ENCODE measurements at regions not wholly inside any gene's neighbourhood (a gene's known extent, or its start where the extent isn't known, plus 50 kb on each side); places are given as distances from the start of the nearest gene placed in this dataset.
"Not testable (repeated sequence)": the region's sequence is repeated elsewhere in the genome, so short reads cannot be mapped to it uniquely, and the experiment has no call there.

- H3K27me3 Mint-ChIP-seq = no peaks in the 10 kb centered on the region
- peaks cover 17% of the 10 kb centered on the region for H3K9me3 Mint-ChIP-seq
- H3K4me1 Mint-ChIP-seq = no peaks in the 10 kb centered on the region
- H3K4me3 Mint-ChIP-seq = no peak overlapping the region
- no peak for ATAC-seq
- H3K36me3 Mint-ChIP-seq = no peaks in the 10 kb centered on the region
- no peak overlapping the region for H3K27ac Mint-ChIP-seq
Measured at GRCh38 chr3:26091096-26091495, 301.2 kb downstream of the OXSM start.

- Mint-ChIP-seq H3K4me3 (no peak overlapping the region), H3K27me3 (no peaks in the 10 kb centered on the region), H3K9me3 (peaks cover 16% of the 10 kb centered on the region)
Measured at GRCh38 chr3:26091626-26092025, 301.7 kb downstream of the OXSM start.

GRCh38 chr3:26097111-26097510 lies 307.2 kb downstream of the OXSM start:
- ATAC-seq, H3K27me3 Mint-ChIP-seq, H3K27ac Mint-ChIP-seq, H3K4me3 Mint-ChIP-seq, H3K4me1 Mint-ChIP-seq, H3K36me3 Mint-ChIP-seq: not testable (repeated sequence)
- H3K9me3 Mint-ChIP-seq = peaks cover 18% of the 10 kb centered on the region

More at GRCh38 chr3:26091626-26092025, 301.7 kb downstream of the OXSM start:
- Mint-ChIP-seq H3K27ac (no peak overlapping the region), H3K4me1 (no peaks in the 10 kb centered on the region), H3K36me3 (no peaks in the 10 kb centered on the region)
- no peak for ATAC-seq

GRCh38 chr3:26099692-26100091 lies 309.8 kb downstream of the OXSM start:
- ATAC-seq = no peak
- H3K4me1 Mint-ChIP-seq = no peaks in the 10 kb centered on the region
- H3K27ac Mint-ChIP-seq = no peak overlapping the region
- no peaks in the 10 kb centered on the region for H3K36me3 Mint-ChIP-seq
- peaks cover 18% of the 10 kb centered on the region for H3K9me3 Mint-ChIP-seq
- no peak overlapping the region for H3K4me3 Mint-ChIP-seq
- H3K27me3 Mint-ChIP-seq = no peaks in the 10 kb centered on the region

- no peak overlapping the region for H3K4me3 Mint-ChIP-seq
- no peak for ATAC-seq
- no peaks in the 10 kb centered on the region for H3K36me3 Mint-ChIP-seq
- no peak overlapping the region for H3K27ac Mint-ChIP-seq
- no peaks in the 10 kb centered on the region for H3K27me3 Mint-ChIP-seq
- H3K9me3 Mint-ChIP-seq = peaks cover 18% of the 10 kb centered on the region
- no peaks in the 10 kb centered on the region for H3K4me1 Mint-ChIP-seq
Measured at GRCh38 chr3:26100176-26100575, 310.3 kb downstream of the OXSM start.

- Mint-ChIP-seq H3K27ac (no peak overlapping the region), H3K27me3 (no peaks in the 10 kb centered on the region), H3K4me1 (no peaks in the 10 kb centered on the region), H3K36me3 (no peaks in the 10 kb centered on the region), H3K4me3 (no peak overlapping the region), H3K9me3 (peaks cover 12% of the 10 kb centered on the region)
- no peak for ATAC-seq
Measured at GRCh38 chr3:26102376-26102775, 312.5 kb downstream of the OXSM start.

GRCh38 chr3:26104851-26105251 lies 315.0 kb downstream of the OXSM start:
- no peaks in the 10 kb centered on the region for H3K36me3 Mint-ChIP-seq
- ATAC-seq = no peak
- no peak overlapping the region for H3K27ac Mint-ChIP-seq
- H3K27me3 Mint-ChIP-seq = no peaks in the 10 kb centered on the region
- H3K9me3 Mint-ChIP-seq = peaks cover 5% of the 10 kb centered on the region
- H3K4me1 Mint-ChIP-seq = no peaks in the 10 kb centered on the region
- H3K4me3 Mint-ChIP-seq = no peak overlapping the region

GRCh38 chr3:26105261-26105660 lies 315.4 kb downstream of the OXSM start:
- no peak overlapping the region for H3K27ac Mint-ChIP-seq
- H3K4me1 Mint-ChIP-seq = no peaks in the 10 kb centered on the region
- H3K27me3 Mint-ChIP-seq = no peaks in the 10 kb centered on the region
- no peak for ATAC-seq
- no peak overlapping the region for H3K4me3 Mint-ChIP-seq
- peaks cover 5% of the 10 kb centered on the region for H3K9me3 Mint-ChIP-seq
- H3K36me3 Mint-ChIP-seq = no peaks in the 10 kb centered on the region

- no peaks in the 10 kb centered on the region for H3K4me1 Mint-ChIP-seq
- H3K27ac Mint-ChIP-seq = no peak overlapping the region
- peaks cover 3% of the 10 kb centered on the region for H3K9me3 Mint-ChIP-seq
- ATAC-seq = no peak
- H3K27me3 Mint-ChIP-seq = no peaks in the 10 kb centered on the region
- no peak overlapping the region for H3K4me3 Mint-ChIP-seq
- no peaks in the 10 kb centered on the region for H3K36me3 Mint-ChIP-seq
Measured at GRCh38 chr3:26106228-26106627, 316.3 kb downstream of the OXSM start.

- Mint-ChIP-seq H3K36me3 (no peaks in the 10 kb centered on the region), H3K9me3 (no peaks in the 10 kb centered on the region), H3K4me3 (no peak overlapping the region), H3K27me3 (no peaks in the 10 kb centered on the region), H3K4me1 (no peaks in the 10 kb centered on the region), H3K27ac (no peak overlapping the region)
- ATAC-seq = no peak
Measured at GRCh38 chr3:26108846-26109489, 319.1 kb downstream of the OXSM start.

GRCh38 chr3:26114851-26115250 lies 325.0 kb downstream of the OXSM start:
- H3K4me1 Mint-ChIP-seq = no peaks in the 10 kb centered on the region
- H3K9me3 Mint-ChIP-seq = no peaks in the 10 kb centered on the region
- H3K36me3 Mint-ChIP-seq = no peaks in the 10 kb centered on the region
- no peaks in the 10 kb centered on the region for H3K27me3 Mint-ChIP-seq
- no peak for ATAC-seq
- no peak overlapping the region for H3K27ac Mint-ChIP-seq
- H3K4me3 Mint-ChIP-seq = no peak overlapping the region

- no peak overlapping the region for H3K4me3 Mint-ChIP-seq
- peaks cover 5% of the 10 kb centered on the region for H3K9me3 Mint-ChIP-seq
- H3K27ac Mint-ChIP-seq = no peak overlapping the region
- H3K36me3 Mint-ChIP-seq = no peaks in the 10 kb centered on the region
- no peak for ATAC-seq
- H3K27me3 Mint-ChIP-seq = no peaks in the 10 kb centered on the region
- no peaks in the 10 kb centered on the region for H3K4me1 Mint-ChIP-seq
Measured at GRCh38 chr3:26118165-26118564, 328.3 kb downstream of the OXSM start.

GRCh38 chr3:26132942-26133341 lies 343.1 kb downstream of the OXSM start:
- Mint-ChIP-seq H3K9me3 (peaks cover 8% of the 10 kb centered on the region), H3K27me3 (no peaks in the 10 kb centered on the region), H3K27ac (no peak overlapping the region), H3K36me3 (no peaks in the 10 kb centered on the region), H3K4me1 (no peaks in the 10 kb centered on the region), H3K4me3 (no peak overlapping the region)
- ATAC-seq = no peak

GRCh38 chr3:26141296-26141695 lies 351.4 kb downstream of the OXSM start:
- no peak overlapping the region for H3K4me3 Mint-ChIP-seq
- ATAC-seq = no peak
- H3K4me1 Mint-ChIP-seq = no peaks in the 10 kb centered on the region

GRCh38 chr3:26145769-26146168 lies 355.9 kb downstream of the OXSM start:
- no peak for ATAC-seq
- Mint-ChIP-seq H3K4me3 (no peak overlapping the region), H3K27me3 (no peaks in the 10 kb centered on the region), H3K36me3 (no peaks in the 10 kb centered on the region), H3K27ac (no peak overlapping the region), H3K9me3 (peaks cover 2% of the 10 kb centered on the region), H3K4me1 (no peaks in the 10 kb centered on the region)

More at GRCh38 chr3:26141296-26141695, 351.4 kb downstream of the OXSM start:
- no peak overlapping the region for H3K27ac Mint-ChIP-seq
- H3K36me3 Mint-ChIP-seq = no peaks in the 10 kb centered on the region
- H3K27me3 Mint-ChIP-seq = no peaks in the 10 kb centered on the region
- peaks cover 7% of the 10 kb centered on the region for H3K9me3 Mint-ChIP-seq

- H3K27me3 Mint-ChIP-seq, ATAC-seq, H3K9me3 Mint-ChIP-seq, H3K4me3 Mint-ChIP-seq, H3K4me1 Mint-ChIP-seq, H3K36me3 Mint-ChIP-seq, H3K27ac Mint-ChIP-seq: not testable (repeated sequence)
Measured at GRCh38 chr3:26157428-26157827, 367.5 kb downstream of the OXSM start.

- Mint-ChIP-seq H3K4me1 (no peaks in the 10 kb centered on the region), H3K9me3 (peaks cover 13% of the 10 kb centered on the region), H3K27me3 (no peaks in the 10 kb centered on the region), H3K4me3 (no peak overlapping the region), H3K27ac (no peak overlapping the region), H3K36me3 (no peaks in the 10 kb centered on the region)
- no peak for ATAC-seq
Measured at GRCh38 chr3:26171006-26171405, 381.1 kb downstream of the OXSM start.

Measured in stimulated activated memory B cell treated with anti-CD40 and anti-IgM and Interleukin-4, amounts not matched to agents 10 μg/mL and 1 μg/mL and 100 μg/mL, for 72 hours (primary cell).